Amniotic stem cell (primary cell): ENCODE measurements at regions not wholly inside any gene's neighbourhood (a gene's known extent, or its start where the extent isn't known, plus 50 kb on each side); places are given as distances from the start of the nearest gene placed in this dataset.
"Not testable (repeated sequence)": the region's sequence is repeated elsewhere in the genome, so short reads cannot be mapped to it uniquely, and the experiment has no call there.

ENCODE experiments used
- DNase-seq: peaks from one replicate; lab custom pipeline; 2025; lab: John Stamatoyannopoulos, UW

- not testable (repeated sequence) for DNase-seq
Measured at GRCh38 chr12:91243177-91243576, 60.6 kb upstream of the DCN start.

GRCh38 chr12:91241756-91242155 lies 59.1 kb upstream of the DCN start:
- DNase-seq: no peak

- DNase-seq: no peak
Measured at GRCh38 chr12:91240386-91241095, 57.9 kb upstream of the DCN start.

- no peak for DNase-seq
Measured at GRCh38 chr12:91239481-91239880, 56.9 kb upstream of the DCN start.
